AG08395 (cell line): ENCODE measurements at regions not wholly inside any gene's neighbourhood (a gene's known extent, or its start where the extent isn't known, plus 50 kb on each side); places are given as distances from the start of the nearest gene placed in this dataset.
"Not testable (repeated sequence)": the region's sequence is repeated elsewhere in the genome, so short reads cannot be mapped to it uniquely, and the experiment has no call there.

Experiments used
- DNase-seq: peaks from one replicate; pipeline ENCODE4 v3.0.0; 2012; ENCODE audit warnings: mixed read lengths, low spot score

DNA sequence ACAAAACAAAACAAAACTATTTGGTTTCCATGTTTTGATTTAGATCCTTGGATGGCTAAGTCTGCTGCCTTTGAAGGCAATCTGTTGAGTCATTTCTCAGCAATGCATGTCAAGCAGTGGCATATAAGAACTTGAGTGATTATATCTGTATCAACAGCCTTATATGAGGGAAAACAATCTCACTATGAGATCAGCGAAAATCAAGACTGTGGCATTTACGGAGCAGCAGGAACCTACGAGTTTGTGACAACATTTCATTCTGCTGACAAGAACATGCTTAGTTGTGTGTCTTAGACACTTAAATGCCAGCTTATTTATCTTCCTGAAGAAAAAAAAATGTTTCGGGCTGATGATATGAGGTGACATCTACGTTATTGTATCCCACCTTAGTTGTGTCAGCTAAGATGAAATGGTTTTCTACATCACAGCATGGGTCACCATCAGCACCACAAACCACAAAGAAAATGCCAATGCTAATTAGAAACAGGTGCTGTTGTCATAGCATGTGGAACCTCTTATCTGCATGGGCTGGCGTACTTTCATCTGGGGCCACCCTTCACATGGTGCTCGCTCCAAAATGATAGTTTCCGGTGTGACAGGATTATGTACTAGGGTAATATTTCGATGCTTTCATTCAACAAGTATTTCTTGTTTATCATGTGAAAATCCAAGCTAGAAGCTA lies 1085.5 kb downstream of the SORCS1 start:
- peak; percentile 17 for DNase-seq

DNA sequence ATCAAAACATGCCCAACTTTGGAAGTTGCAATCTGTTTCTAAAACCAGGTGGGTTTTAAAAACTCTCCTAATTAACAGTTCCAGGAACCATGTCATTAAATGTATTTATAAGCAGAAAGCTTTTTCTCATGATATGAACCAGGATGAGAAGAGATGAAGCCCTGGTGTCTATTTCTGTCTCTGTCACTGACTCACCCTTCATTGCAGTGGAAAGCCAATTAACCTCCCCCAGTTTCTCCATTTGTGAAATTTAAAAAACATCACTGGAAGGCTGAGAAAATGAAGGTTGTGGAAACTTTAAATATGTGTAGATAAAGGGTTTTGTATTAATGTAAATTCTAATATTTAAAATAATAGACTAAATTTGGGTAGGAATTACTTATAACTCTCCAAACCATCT lies 1088.0 kb downstream of the SORCS1 start:
- no peak for DNase-seq

DNA sequence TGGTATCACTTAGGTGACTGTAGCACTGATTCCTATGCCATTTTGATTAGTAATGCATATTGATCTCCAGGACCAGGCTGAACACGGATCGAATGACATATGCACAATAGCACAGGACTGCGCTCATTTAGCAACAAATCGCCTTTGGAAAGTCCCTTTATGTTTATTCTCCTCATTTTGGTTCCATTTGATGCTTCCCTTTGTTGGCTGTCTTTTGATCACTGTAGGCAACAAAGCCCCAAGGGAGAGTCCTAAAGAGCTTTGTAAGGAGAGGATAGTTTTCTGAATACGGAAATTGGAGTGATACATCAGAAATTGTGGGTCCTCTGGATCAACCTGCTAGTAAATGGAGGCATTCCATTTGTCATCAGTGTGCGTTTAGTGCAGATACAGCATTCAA lies 1111.4 kb downstream of the SORCS1 start:
- no peak for DNase-seq

DNA sequence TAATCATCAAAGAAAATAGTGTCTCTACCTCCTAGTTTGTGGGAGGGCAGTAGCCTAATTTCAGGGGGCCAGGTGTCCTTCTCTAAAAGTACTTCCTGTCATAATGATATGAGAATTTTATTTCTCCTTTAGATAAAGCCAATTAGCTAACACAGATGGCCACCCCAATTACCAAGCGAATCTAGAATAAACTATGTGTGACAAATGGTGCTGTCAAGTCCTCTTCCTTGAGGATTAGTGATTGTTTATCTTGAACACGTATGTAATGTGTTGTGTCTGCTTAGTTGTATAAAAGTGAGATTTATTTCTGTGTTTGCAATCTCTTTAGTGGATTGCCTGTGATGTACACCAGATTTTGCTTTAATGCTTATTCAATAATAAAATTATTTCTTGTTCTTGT lies 1120.0 kb downstream of the SORCS1 start:
- DNase-seq, result no peak

DNA sequence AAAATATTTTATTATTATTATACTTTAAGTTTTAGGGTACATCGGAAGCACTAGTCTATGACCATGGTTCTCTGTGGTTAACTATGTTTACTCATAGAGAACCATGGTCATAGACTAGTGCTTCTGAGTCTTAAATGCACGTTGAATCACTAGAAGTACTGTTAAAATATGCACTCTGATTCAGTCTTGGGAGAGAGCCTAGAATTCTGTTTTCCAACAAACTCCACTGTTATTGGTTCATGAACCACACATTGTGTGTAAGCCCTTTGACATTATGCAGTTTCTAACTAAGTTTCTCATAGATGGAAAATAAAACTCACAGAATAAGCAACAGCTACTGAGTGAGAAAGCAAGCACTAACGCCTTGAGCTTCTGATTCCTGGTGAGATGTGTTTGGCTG lies 1120.6 kb downstream of the SORCS1 start:
- peak; percentile 9 for DNase-seq

DNA sequence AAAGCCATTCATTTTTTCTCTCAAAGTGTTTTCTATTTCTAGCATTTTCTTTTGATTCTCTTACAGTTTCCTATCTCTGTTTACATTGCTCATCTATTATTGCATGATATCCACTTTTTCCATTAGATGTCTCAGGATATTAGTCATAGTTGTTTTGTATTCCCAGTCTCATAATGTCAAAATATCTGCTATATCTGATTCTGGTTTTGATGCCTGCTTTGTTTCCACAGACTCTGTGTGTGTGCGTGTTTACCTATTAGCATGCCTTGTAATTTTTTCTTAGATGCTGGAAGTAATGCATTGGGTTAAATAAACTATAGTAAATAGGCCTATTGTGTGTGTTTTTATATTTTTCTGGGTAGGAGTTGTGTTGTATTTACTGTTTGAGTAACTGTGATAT lies 1126.3 kb downstream of the SORCS1 start:
- DNase-seq, result no peak

DNA sequence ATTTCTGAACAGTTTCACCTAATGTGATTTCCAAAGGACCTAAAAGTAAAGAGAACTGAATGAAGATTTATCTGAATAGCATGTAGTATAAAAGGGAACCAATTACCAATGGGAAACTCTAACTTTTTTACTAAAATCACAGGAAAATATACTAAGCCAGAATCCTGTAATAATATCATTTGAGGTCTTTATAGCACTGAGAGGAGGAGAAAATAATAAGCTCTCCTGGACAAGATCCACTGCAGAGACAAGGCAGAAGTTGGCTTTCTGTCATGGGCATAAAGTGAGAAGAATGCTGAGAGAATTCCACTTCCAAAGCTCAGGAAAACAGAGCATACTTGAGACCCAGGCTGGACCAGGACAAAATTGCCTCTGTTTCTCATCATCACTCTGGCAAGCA lies 1131.4 kb downstream of the SORCS1 start:
- DNase-seq, result no peak

DNA sequence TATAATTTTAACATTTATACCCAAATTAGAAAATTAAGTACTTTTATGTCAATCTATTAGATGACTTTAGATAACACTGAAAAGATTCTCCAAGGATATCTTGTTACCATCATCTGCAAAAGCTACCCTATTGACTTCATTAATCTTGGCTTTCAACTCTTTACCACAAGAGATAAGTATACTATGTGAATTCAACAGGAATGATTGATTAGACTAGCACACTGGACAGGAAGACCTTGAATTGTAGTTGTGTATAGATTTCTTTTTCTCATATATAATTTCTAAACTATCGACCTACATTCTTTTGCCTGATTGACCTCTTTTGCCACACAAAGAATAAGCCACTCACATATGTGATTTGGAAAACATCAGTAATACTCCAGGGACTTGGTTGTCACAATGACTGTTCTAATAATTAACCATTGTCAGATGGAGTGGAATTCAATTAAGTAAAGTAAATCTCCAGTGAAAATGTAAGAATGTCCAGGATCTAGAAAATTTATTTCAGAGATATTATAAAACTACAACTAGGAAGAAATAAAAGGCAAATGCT lies 1132.0 kb downstream of the SORCS1 start:
- no peak for DNase-seq

DNA sequence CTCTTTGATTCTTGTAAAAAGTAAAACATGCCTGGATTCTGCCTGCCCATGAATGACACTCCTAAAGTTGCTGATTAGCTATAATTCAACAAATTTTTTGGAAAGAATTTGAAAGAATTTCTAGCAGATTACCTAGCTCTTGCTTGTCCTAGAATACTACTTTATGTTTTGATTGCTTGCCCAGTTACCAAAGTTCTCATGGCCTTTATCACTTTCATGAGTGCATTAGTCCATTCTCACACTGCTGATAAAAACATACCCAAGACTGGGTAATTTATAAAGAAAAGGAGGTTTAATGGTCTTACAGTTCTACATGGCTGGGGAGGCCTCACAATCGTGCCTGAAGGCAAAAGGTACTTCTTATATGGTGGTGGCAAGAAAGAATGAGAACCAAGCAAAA lies 1137.3 kb downstream of the SORCS1 start:
- DNase-seq, result no peak

DNA sequence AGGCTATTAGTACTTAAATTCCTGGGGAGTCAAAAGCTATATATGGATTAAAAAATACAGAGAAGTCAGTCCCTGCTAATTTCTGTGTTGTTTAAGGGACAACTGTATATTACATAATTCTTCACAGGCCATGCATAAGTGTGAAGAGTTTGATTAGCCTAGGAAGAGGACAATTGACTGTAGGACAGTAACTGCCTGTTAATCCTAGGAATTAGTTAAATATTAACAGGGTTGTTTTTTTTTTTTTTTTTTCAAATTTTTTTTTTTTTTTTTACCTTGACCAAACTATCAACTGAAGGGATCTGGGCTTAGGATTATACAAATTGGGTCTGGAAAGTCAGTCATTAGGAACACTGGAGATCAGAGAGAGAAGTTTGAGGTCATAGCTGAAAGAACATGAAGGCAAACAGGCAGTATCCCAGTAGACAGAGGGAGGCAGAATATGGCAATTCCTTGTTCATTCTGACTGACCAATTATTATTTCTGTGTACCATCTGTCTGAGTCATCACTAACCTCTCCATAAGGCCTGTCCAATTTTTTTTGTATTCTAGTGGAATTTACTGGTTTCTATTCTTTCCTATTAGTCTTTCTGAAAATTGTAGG lies 1139.2 kb downstream of the SORCS1 start:
- no peak for DNase-seq

DNA sequence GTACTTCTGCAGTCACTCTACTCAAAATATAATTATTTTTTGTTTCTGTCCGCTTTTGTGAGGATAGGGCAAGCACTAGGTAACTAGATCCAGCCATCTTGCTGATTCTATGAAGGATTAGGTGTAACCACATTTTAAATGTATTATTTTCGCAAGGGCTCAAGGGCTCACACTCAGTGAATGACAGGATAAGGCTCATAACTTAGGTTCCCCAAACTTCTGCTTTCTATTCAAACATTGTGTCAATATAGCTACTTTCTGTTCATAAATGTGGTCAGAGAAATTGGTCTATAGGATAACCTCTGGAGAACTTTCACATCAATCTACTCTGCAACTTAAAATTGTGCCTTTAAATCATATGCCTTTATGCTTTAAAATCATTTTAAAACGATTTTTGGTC lies 1141.2 kb downstream of the SORCS1 start:
- DNase-seq, result no peak

DNA sequence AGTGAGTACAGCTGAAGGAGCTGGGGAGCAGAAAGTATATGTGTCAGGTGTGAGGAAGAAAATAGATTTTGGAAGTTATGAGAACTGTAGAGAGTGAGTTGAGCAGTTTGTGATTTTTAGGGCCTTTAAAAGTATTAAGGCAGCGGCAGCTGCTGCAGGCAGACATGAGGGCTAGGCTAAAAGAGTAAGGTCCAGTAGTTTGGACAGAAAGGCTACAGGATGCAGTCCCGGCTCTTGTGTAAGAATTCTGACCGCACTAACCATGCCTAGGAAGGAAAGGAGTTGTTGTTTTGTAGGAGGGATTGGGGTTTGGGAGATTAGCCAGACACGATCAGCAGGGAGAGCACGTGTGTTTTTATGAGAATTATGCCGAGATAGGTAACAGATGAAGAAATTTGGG lies 1144.9 kb downstream of the SORCS1 start:
- not testable (repeated sequence) for DNase-seq

DNA sequence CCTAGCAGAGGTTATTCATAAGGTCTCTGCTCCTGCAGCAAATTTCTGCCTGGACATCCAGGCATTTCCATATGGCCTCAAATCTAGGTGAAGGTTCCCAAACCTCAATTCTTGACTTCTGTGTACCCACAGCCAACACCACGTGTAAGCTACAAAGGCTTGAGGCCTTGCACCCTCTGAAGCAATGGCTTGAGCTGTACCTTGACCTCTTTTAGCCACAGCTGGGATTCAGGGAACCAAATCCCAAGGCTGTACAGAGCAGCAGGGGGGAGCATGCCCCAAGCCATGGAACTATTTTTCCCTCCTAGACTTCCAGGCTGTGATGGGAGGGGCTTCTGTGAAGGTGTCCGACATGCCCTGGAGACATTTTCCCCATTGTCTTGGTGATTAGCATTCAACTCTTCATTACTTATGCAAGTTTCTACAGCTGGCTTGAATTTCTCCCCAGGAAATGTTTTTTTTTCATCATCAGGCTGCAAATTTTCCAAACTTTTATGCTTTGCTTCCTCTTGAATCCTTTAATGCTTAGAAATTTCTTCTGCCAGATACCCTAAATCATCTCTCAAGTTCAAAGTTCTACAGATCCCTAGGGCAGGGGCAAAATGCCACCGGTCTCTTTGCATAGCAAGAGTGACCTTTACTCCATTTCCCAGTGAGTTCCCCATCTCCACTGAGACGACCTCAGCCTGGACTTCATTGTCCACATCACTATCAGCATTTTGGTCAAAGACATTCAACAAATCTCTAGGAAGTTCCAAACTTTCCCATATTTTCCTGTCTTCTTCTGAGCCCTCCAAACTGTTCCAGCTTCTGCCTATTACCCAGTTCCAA lies 1148.9 kb downstream of the SORCS1 start:
- DNase-seq, result not testable (repeated sequence)

DNA sequence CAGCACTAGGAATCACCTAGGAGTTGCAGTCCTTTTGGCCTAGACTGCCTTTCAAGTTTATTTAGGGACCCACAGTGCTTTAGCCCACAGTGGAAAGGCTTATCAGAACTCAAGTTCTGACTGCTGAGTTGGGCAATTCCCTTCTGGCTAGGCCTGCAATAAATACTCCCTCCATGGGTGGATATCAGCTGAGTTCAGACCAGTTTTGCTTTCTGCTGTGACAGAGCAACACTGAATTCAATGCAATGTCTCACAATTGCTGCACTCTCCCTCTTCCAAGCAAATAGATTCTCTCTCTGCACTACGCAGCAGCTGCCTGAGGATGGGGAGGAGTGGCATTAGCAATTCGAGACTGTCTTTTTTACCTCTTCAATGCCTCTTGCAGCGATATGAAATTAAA lies 1153.3 kb downstream of the SORCS1 start:
- DNase-seq, result no peak

DNA sequence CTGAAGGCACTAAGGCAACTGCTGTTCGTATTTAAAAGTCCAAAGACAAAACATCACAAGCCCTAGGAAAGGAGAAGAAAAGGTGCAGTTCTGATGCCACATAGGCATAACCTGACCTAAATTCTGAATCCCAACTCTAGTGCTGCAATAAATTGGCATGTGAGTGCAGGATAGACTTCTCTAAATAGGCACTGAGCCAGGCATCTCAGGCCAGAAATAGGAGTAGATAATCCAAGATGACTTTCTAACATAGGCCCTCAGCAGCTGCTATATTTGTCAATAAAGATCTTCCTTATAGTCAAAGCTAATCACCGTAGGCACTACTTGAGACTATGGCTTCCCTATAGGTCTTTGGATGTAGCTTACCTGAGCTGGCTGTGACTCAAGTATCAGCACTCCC lies 1163.8 kb downstream of the SORCS1 start:
- DNase-seq, result no peak

DNA sequence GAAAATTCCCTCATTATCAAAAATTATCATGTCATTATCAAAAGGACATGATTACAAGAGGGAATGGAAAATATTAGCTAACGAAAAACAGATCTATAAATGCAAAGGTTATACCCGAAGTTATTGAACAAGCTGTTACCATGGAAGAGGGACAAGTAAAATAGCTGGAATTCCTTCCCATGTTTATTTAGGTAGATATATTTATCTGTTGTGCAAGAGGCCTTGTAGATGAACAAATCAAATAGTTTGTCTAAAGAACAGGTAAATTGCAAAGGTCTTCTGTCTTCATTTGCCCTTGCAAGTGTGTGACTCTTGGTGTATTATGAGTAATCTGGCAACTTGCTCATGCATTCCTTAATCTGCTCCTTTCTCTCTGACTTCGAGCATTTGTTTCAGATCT lies 1170.9 kb downstream of the SORCS1 start:
- DNase-seq, result no peak

DNA sequence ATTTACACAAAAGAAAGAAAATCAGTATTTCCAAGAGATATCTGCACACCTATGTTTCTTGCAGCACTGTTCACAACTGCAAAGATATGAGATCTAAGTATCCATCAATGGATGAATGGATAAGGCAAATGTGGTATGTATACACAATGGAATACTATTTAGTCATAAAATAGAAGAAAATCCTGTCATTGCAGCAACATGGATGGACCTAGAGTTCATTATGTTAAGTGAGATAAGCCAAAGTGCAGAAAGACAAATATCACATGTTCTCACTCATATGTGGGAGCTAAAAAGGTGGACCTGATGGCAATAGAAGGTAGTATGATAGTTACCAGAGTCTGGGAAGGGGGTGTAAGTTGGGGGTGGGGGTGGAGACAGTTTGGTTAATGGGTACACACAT lies 1171.6 kb downstream of the SORCS1 start:
- no peak for DNase-seq

DNA sequence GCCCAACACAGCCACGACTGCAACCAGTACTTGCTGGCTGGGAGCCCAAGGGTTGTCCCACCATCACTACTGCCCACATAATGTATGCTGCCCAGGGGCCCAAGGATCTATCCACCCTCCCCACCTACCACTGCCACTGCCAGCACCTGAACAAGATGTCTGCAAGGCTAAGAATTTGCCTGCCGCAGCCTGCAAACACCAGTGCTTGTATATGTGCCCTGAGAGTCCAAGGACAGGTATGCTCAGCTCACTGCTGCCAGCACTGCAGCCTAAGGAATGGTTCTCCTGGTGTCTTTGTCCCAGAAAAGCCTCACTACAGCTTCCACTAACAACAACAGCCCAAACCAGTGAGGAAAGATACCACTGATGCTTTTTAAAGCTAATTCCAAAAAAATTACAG lies 1174.0 kb downstream of the SORCS1 start:
- no peak for DNase-seq

DNA sequence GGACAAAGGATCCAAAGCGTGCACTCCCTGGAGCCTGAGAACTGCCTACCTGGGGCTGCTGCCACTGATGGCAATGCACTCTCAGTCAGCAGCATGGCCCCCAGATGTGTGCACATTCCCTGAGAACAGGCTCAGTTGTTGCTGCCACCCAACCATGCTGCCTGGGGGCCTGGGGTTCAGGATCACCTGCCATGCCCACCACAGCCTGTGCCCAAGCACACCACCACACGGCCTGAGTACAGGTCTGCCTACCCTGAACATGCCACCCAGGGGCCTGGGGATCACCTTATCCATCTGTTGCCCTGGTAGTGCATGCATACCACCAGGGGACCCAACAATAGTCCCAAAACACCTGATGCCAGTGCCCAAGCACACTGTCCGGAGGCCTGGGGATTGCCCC lies 1174.5 kb downstream of the SORCS1 start:
- DNase-seq, result no peak

DNA sequence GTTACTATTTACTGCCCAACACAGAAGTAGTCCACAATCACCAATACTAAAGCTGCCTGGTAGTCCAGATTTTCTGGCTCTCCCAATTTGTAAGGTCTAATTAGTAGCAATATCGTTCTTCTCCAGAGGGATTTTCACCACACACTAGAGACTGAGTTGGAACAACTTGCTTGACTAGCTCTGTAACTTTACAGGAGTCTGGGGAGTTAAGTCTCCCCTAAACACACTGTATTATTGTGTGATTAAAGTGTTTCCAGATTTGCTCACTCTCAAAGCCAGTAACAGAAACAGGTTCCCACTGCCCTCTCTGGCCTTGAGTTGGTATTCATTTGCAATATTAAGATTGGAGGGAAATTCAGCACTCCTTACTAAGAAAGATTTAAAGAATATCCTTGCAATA lies 1175.7 kb downstream of the SORCS1 start:
- no peak for DNase-seq

DNA sequence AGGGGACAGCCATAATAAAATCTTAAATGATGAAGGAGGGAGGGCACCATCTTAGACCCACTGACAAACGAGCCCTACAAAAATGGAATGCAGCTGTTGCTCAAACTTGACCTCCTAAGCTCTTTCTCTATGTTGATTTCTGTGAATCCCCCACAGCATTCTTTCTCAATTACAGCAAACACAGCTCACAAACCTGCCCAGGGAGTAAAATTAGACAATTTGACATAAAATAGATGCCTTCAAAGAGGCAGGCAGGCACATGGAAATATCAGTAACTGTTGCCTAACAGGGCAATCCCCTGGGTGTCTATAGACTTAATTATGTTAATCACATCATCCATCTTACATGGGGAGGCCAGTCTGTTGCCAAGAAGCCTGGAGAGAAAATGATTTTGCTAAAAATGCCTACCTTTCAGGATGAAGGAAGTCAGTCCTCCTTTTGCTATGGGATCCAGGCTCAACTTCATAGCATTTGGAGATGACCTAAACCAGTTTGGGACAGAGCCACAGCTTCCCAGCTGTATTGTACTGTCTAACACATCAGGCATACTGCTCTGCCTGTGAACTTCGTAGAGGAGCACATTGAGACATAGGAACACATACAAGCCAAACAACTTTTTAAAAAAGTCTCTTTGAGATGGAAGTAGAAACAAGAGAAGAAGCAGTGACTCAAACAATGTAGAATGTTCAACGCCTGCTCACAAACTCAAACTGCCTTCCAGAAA lies 1177.4 kb downstream of the SORCS1 start:
- DNase-seq, result no peak

DNA sequence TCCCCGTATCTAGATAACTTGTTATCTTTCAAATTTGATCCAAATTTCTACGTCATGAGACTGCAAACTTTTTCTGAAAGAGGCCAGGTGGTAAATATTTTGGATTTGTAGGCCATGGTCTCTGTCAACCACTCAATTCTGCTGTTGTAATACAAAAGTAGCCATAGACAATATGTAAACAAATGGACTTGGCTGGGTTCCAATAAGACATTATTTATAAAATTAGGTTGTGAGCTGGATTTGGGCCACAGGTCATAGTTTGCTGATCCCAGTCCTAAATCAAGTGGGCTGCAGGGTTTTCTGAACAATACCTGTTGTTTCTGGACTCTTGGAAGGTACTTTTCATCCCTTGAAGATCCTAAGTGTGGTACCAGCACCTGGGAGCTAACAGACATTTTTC lies 1178.0 kb downstream of the SORCS1 start:
- DNase-seq, result no peak
